Stimulated activated CD4-positive, alpha-beta T cell treated with anti-CD3 and anti-CD28 coated beads, Interleukin-1b, Interleukin-23, amount 100 ng/mL, for 48 hours (primary cell): ENCODE measurements at regions not wholly inside any gene's neighbourhood (a gene's known extent, or its start where the extent isn't known, plus 50 kb on each side); places are given as distances from the start of the nearest gene placed in this dataset.

ENCODE experiments used
- DNase-seq: peaks from one replicate; pipeline ENCODE4 v3.0.0-alpha.2; 2020

DNA sequence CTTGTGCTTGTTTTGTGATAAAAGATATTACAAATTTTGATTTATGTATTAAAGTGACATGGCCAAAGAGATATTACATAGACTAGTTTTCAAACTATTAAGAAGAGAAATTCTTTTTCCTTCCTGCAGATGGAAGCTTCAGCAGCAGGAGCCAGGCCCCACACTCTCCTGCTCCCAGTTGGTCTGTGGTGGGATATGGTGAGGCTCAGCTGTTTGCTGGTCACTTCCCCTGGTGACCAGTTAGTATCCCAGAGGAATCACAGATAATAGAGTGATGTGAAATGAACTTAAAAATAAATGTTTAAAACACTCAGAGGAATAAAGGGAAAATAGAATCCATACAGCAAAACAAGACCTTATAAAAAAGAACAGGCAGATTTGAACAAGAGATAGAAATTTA lies 154.7 kb downstream of the KTN1 start:
- DNase-seq, result no peak

DNA sequence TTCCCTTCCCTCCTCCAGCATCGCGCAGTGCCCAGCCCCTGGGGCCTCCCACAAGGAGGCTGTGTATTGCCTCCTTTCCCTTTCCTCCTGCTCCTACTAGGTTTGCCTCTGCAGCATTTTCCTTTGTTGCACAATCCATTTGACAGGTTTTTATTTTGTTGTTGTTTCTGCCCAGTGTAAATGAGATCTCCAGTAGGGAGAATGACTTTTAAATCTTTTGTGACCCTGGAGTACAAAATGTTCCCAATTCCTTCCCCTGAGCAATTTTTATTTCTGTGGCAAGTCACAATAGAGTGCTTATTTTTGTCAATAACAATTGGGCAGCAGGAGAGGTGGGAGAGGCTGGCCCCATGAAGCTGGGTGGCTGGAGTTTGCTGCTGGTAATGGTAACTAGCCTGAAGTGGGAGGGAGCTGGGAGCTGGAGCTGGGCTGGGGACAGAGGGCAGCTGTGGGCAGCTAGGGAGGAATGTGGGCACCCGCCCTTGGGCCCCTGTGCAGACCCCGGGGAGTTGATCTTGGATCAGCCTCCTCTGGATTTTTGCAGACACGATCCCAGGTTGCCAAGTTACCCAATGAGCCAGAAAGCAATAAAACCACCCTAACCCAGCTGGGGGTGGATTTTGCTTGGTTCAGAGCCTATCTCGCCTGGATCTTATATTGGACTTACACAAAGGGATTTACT lies 160.1 kb downstream of the KTN1 start:
- DNase-seq, result no peak

DNA sequence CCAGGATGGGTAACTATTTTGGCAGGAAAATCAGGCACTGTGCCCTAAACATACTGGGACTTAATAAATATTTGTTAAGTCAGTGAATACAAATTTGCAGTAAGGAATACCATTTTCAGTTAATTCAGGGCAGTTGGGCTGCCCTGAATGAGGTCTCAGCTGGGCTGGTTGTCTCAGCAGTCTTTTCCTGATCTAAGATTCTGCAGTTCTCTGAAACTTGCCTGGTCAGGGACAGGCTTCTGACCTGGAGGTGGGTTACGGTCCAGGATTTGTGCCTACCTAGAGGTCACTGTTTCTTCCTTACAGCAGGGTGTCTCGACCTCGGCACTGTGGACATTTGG lies 160.6 kb downstream of the KTN1 start:
- DNase-seq, result no peak

DNA sequence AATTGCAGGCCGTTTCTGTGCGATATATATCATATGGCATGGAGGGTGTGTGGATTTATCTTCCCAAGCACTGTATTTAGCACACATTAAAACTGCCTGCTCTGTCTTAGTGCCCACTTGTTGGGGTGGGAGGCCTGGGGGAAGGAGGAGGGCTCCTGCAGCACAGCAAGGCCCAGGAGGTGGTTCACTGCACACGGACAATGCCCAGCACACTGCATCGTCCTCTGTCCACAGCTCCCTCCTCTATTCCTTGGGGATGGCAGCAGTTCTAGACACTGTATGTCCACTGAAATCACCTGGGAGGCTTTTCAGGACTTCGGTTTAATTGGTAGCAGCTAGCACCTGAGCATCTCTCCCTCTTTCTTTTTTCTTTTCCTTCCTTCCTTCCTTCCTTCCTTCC lies 161.2 kb downstream of the KTN1 start:
- DNase-seq, result no peak

DNA sequence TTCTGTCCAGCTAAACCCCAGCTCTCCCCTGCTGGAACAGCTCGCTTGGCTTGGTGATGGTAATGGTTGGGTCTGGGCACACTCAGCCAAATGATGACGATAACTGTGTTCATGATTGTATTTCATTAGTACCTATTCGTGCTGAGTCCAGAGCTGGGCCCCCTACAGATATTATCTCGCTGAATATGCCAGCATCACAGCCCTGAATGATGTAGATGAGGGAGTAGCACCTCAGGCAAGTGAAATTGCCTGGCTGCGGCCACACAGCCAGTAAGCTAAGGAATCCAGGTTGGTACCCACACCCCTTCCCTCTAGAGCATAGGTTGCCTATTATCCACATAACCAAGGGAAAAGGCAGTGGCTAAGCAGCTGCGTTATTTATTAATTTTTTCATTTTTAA lies 163.5 kb downstream of the KTN1 start:
- DNase-seq, result no peak

DNA sequence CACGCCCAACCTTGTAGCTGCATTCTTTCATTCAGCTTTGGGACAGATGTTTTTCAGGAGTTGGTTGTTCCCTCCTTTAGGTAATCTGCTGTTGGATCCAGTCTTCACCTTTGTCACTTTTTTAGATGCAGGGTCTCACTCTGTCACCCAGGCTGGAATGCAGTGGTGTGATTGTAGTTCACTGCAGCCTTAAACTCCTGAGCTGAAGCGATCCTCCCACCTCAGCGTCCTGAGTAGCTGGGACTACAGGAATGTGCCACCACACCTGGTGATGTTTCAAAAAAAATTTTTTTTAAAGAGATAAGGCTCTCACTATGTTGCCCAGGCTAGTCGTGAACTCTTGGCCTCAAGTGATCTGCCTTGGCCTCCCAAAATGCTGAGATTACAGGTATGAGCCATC lies 164.3 kb downstream of the KTN1 start:
- DNase-seq, result no peak

DNA sequence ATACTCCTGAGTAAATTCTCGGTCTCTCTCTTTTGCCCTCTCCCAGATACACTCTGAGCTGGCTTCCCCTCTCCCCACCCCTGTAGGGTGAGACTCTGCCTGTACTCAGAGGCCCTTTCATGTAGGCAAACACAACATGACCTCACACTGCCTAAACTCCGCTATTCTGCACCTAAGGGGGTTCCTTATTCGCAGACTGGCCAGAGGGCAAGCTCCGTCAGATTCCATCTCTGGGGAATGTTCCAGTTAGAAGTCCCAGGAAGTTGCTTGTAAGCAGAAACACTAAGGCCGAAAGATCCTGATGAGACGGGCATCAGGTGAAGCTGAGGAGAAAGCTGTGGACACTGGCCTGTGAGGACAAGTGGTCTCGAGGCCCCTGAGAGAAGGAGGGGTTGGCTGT lies 165.9 kb downstream of the KTN1 start:
- DNase-seq, result no peak

DNA sequence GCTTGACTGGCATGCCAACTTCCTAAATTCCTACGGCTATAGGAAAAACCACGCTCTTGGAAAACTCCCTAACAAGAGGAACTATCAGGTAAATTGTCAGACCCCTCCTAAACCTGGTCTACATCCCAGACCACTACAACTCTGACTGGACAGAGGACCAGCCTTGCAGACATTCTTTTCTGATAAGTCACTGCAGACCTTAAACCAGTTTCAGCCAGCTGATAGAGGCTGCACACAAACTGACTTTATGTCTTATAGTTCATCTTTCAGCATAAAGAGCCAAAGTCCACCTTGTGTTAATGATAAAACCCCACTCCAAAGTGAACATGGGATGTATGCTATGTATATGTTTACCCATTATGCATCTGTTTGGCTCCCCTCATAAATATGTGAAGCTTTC lies 166.6 kb downstream of the KTN1 start:
- no peak for DNase-seq

DNA sequence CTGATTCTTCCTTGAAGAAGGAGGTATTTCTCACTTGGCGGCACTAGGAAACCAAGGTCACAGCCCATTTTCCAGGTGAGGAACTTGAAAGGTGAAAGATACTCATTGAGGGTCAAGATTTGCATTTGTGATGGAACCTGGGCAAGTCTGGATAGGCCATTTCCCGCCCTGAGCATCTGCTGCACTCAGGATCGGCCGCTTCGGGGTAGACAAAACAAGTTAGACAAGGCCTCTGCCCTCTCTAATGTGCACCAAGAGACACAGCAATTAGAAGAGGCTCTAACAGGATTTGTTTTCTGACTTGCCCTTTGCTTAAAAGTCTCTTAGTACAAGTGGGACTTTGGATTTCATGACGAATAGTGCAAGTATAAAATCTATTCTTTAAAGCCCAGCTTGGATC lies 167.2 kb downstream of the KTN1 start:
- DNase-seq, result no peak

DNA sequence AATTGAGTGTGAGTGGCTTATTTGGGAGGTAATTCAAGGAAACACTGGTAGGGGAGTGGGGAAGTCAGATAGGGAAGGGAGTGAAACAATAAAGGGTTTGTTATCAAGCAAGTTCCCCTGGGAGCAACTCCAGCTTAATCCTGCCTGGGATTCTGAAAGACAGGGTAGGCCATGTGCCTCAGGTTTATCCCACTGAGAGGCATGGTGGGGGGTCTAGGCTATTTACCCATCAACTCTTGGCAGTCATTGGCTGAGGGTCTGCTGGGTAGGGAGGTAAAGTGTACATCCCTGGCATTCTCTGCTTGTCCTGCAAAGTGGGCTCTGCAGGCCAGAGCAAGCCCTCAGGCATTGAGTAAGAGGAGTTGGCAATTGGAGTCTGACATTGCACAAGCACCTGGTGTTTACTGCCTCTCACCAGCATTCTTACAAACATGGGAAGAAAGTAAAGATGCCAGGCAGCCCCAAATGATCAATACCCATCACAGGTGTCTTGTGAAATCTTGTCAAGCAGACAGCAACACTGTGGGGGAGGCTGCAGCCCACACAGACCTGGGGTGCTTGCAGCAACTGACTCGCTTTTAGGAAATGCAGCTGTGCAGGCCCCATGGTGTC lies 169.3 kb downstream of the KTN1 start:
- DNase-seq, result no peak

DNA sequence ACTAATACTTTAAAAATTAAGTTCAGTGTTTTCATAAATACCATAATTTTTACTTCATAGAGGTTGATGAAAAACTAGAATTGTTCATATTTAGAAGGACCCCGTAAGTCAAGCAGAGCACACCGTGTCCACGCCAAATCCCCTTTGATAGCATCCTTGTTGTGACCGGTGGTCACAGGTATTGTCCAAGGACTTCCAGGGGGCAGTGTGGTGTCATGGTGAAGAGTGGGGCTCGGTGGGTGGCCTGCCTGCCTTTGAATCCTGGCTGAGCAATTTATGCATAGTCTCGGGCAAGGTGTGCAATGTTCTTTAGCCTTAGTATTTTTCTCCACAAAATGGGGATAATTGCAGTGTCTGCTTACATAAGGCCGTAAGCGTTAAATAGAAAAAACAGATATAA lies 169.9 kb downstream of the KTN1 start:
- DNase-seq, result no peak

DNA sequence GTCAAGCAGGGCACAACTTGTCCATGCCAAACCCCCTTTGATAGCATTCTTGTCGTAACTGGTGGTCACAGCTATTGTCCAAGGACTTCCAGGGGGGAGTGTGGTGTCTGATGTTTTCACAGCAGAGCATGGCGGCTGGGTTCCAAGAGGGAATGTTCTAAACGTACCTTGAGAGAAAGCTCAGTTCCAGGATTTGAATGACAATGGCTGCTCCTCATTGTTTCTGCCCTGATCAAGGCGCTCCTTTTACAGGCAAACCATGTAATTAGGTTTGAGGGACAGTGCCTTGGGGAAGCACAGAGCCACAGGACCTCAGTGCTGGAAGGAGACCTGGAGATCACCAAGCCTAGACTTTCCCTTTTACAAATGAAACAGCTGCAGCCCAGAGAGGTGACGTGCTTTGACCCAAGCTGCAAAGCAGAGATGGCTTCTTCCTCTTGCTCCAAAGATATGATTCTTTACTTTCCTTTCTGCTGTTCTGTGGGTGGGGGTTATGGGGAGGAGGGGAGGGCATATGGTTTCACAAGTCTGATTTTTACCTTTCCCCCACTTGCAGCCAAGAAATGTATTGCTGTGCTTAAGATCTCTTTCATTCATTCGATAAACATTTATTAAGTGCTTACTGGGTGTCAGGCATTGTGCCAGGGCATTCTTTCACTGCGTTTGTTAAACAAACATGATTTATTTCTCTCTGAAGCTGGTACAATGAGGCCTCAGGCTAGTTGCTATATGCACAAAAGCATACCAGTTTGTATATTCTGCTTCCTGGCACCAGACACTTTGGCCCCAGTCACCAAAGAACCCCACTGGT lies 172.8 kb downstream of the KTN1 start:
- DNase-seq, result no peak

DNA sequence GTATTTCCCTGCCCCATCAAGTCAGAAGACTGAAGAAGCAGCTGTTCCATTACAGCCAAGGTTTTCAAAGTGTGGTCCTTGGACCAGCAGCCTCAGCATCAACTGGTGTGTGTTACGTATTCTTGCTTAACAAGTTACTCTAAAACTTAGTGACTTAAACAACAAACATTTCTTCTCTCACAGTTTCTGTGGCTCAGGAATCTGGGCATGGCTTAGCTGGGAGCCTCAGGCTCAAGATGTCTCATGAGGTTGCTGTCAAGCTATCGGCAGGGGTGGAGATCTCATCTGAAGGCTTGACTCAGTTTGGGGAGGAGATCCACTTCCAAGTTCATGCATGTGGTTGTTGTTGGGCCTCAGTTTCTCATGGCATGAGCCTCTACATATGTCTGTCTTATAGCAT lies 174.5 kb downstream of the KTN1 start:
- no peak for DNase-seq

DNA sequence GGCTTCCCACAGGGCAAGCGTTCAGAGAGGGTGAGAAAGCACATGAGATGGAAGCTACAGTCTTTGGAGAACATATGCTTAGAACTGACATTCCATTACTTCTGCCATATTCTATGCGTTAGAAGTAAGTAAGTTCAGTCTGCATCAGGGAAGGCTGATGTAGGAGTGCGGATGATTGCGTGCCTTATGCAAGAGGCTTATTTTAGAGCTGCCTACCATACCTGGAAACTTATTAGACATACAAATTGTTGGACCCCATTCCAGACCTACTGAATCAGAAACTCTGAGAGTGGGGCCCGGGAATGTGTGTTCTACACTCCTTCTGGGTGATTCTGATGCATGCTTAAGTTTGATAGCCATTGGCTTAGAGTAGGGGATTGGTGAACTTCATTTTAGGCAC lies 174.9 kb downstream of the KTN1 start:
- no peak for DNase-seq

DNA sequence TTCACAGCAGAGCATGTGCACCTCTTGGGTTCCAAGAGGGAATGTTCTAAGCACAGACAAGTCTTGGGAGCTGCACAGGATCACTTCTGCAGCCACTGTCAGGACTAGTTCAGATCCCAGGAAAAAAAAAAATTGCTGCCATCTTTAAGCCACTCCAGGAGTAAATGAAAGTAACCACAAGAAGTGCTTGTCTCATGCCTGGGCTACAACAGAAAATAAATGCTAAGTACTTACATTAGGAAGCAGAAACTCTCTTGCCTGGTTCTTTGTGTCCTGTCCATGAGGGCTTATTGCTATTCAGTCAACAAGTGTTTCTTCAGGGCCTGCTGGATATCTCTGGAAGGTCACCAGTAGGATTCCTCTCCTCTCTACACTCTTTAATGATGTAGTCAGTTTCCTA lies 176.1 kb downstream of the KTN1 start:
- no peak for DNase-seq

DNA sequence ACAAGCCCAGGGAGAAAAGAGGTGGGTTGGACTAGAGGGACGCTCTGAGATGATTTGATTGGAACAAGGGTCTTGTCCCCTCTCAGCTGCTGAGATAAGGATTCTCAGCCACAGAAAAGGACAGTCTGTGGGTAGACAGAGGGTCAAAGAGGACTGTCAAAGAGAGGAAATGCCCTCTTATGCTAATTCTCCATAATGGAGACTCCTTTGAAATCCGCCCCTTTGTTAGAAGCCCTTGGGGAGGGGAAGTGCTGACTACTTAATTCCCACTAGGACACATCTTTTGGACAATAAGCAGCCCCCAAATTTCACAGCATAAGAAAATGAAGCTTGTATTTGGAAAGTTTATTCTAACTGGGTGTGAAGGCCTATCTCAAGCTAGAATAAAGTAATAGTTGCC lies 176.6 kb downstream of the KTN1 start:
- no peak for DNase-seq

DNA sequence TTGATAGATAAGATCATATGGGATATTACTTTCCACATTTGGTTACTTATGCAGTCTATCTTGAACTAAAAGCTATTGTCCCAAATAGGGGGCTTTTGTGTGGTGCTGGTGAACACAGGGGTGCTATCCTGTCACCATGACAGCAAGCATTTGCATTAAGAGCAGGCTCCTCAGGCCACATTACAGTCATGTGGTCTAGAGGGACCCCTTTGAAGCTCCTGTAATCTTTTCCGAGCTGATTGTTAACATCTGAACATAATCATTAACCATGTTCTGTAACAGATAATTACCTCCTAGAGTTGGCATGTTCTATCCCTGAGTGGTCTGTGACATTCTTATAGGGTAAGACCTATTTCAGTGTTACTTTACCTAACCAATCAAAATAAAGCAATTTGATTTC lies 178.8 kb downstream of the KTN1 start:
- no peak for DNase-seq

DNA sequence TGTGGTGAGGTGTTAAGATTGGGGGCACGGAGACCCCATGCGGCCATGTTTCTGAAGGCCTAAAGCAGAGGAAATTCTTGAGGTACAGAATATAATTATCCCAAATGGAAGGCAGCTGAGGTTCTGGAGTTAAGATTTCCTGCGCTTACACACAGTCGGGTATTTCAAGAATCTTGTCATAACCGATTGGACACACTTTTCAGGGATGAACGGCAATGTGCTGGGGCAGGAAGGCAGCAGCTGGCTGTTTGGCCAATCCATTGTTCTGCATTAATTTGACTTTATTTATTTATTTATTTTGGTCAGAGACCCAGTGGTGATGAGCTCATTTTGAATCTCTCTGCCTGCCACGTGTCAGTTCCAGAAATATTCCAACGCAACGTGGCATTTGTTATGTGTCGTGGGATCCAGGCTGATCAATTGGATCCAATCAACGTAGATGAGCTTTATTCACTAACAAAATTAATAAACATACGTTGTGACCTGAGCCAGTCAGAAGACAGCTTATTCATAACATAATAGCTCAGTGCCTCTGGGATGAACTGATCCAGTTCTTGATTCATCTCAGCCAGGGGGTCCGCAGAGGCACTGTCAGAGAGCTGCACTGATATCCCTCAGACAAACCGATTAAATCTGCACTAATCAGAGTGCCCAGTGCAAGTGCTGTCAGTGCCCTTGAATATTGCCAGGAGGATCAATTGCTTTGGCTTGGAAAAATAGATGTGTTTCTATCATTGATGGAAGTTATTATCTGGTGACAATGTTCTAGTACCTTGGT lies 181.0 kb downstream of the KTN1 start:
- no peak for DNase-seq

DNA sequence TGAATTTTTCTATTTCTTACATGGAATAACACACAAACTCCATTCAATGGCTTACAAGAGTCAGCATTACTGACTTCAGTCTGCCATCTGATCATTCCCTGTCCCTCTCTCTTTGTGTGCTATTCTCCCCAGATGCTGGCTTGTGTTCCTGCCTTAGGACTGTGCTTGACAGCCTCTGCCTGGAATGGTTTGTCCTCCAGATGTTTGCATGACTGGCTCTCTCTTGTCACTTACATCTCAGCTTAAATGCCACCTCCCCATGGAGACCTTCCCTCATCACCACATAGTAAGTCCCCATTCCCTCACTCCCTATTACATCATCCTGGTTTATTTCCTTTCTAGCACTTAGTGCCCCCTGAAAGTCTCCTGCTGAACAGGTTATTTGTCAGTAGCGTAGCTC lies 181.6 kb downstream of the KTN1 start:
- no peak for DNase-seq

DNA sequence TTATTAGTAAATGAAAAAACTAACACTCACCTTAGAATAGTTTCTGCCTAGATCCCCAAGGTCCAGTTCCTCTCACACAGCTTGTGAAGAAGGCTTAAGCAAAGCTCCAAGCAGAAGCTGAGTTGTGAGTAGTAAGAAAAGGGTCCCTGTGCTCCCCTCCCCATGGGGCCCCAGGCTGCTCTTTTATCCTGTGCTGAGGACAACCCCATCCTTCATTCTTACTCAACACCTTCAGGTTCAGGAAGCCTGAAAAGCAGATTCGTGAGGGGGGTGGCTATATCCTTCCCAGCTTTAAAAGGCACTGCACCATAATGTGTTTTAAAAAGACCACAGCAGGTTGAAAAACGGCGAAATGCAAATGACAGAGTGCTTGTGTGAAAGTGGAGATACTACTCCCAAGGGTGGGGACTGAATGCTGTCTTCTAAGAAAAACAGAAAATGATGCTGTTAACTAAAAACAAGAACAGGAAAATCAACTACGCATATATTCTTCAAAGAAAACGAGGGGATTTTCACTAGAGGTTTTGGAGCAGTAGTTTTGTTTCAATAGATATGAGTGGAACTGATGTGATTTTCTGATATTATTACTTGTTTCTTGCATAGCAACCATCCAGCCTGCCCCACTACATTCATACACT lies 182.7 kb downstream of the KTN1 start:
- no peak for DNase-seq

DNA sequence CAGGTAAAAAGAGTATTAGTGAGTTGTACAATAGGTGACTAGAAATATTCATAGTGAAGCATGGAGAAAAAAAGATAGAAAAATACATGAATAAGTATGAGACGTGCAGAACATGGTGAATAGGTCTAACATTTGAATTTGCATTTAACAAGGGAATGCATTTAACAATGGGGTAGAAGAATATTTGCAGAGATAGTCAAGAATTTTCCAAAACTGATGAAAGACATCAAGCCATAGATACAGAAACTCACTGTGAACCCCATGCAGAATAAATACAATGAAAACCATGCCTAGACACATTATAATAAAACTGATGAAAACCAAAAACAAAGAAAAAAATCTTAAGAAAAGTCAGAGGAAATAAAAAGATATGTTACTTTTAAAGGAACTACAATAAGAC lies 184.8 kb downstream of the KTN1 start:
- no peak for DNase-seq

DNA sequence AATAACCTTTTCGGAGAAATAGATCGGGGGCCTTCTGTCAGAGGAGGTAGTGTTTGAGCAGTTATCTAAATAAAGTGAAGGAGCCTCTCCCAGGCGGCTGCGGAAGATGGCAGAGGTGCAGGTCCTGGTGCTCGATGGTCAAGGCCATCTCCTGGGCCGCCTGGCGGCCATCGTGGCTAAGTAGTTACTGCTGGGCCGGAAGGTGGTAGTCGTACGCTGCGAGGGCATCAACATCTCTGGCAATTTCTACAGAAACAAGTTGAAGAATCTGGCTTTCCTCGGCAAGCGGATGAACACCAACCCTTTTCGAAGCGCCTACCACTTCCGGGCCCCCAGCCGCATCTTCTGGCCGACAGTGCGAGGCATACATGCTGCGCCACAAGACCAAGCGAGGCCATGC lies 186.1 kb downstream of the KTN1 start:
- no peak for DNase-seq

DNA sequence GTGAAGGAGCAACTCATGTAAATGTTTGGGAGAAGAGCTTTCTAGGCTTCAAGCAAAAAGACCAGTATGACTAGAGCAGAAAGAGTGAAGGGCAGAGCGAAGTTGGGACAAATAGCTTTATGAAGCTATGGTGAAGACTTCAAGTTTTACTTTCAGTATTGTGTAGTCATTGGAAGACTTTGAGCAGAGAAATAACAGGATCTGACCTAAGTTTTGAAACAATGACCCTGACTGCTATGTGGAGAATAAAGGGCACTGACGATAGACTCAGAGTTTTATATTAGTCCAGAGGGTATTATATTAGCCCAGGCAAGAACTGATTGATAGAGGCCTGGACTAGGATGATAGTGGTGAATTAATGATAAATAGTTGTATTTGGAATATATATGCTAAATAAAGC lies 187.3 kb downstream of the KTN1 start:
- DNase-seq, result no peak
